HEK293 (cell line): ENCODE measurements at regions not wholly inside any gene's neighbourhood (a gene's known extent, or its start where the extent isn't known, plus 50 kb on each side); places are given as distances from the start of the nearest gene placed in this dataset.

Experiments
- CTCF ChIA-PET: fragments of 350-600 bp; formaldehyde crosslinking; extraction: SDS; loops from one replicate; lab custom pipeline; 2021; ENCODE audit warnings: antibody characterized with exemption; lab: Yijun Ruan, JAX
- POLR2A ChIA-PET: fragments of 300-600 bp; formaldehyde crosslinking; extraction: SDS; loops from one replicate; lab custom pipeline; 2020; ENCODE audit warnings: antibody characterized with exemption, inconsistent platforms; lab: Yijun Ruan, JAX
- H3K27ac ChIP-seq: fragments of 200-500 bp; sonication (Bioruptor generic); 2 replicates; pipeline ENCODE4 v1.5.1; 2014; ENCODE audit warnings: low read depth, low read length, control low read depth, inconsistent platforms; ENCODE audit errors: extremely low read depth
- H3K36me3 ChIP-seq, 2 experiments: fragments of 200-500 bp in 1 of 2; sonication (Bioruptor generic) in 1 of 2; 1 replicate in 1 of 2; 2 replicates in 1 of 2; pipeline ENCODE4 v1.5.1; 2014 to 2017; ENCODE audit warnings: inconsistent platforms in 2 of 2, low read length in 2 of 2; ENCODE audit not compliant: control insufficient read depth in 2 of 2, insufficient read depth in 1 of 2
- H3K4me1 ChIP-seq: fragments of 200-500 bp; sonication (Bioruptor generic); 2 replicates; pipeline ENCODE4 v1.5.1; 2014; ENCODE audit warnings: mild to moderate bottlenecking, low read length, inconsistent platforms; ENCODE audit not compliant: control insufficient read depth, insufficient read depth
- H3K4me3 ChIP-seq: 2 replicates; pipeline ENCODE4 v1.5.1; 2011; ENCODE audit warnings: low read depth, mild to moderate bottlenecking, control low read depth, low read length, moderate library complexity
- H3K9me3 ChIP-seq: fragments of 200-500 bp; sonication (Bioruptor generic); 2 replicates; pipeline ENCODE4 v1.5.1; 2014; ENCODE audit warnings: low read depth, low read length, inconsistent platforms; ENCODE audit not compliant: control insufficient read depth, insufficient read depth
- ATF2 ChIP-seq: fragments of 450-650 bp; formaldehyde crosslinking; IDR thresholded peaks from 2 replicates; pipeline ENCODE4 v1.5.1; 2016; ENCODE audit warnings: missing biosample characterization, missing genetic modification characterization, low read depth
- CTCF ChIP-seq: fragments of 450-650 bp; formaldehyde crosslinking; IDR thresholded peaks from 2 replicates; pipeline ENCODE4 v1.5.1; 2016; ENCODE audit warnings: missing biosample characterization, missing genetic modification characterization
- PRDM4 ChIP-seq: fragments of 450-650 bp; formaldehyde crosslinking; IDR thresholded peaks from 2 replicates; pipeline ENCODE4 v1.5.1; 2017; ENCODE audit warnings: missing biosample characterization, missing genetic modification characterization
- TSHZ1 ChIP-seq: fragments of 450-650 bp; formaldehyde crosslinking; IDR thresholded peaks from 2 replicates; pipeline ENCODE4 v1.5.1; 2016; ENCODE audit warnings: missing biosample characterization, missing genetic modification characterization, borderline replicate concordance
- ZBTB26 ChIP-seq: fragments of 450-650 bp; formaldehyde crosslinking; optimal IDR thresholded peaks from 2 replicates; pipeline ENCODE3; 2016; ENCODE audit warnings: missing biosample characterization, mild to moderate bottlenecking, missing genetic modification characterization
- ZBTB48 ChIP-seq: fragments of 450-650 bp; formaldehyde crosslinking; IDR thresholded peaks from 2 replicates; pipeline ENCODE4 v1.5.1; 2016; ENCODE audit warnings: missing biosample characterization, missing genetic modification characterization
- ZNF266 ChIP-seq: fragments of 450-650 bp; formaldehyde crosslinking; IDR thresholded peaks from 2 replicates; pipeline ENCODE4 v1.5.1; 2016; ENCODE audit warnings: missing biosample characterization, missing genetic modification characterization, low read depth
- ZNF366 ChIP-seq: fragments of 450-650 bp; formaldehyde crosslinking; conservative IDR thresholded peaks from 2 replicates; pipeline ENCODE4 v1.5.1; 2016; ENCODE audit warnings: missing biosample characterization, missing genetic modification characterization
- ZNF394 ChIP-seq: fragments of 450-650 bp; formaldehyde crosslinking; IDR thresholded peaks from 2 replicates; pipeline ENCODE4 v1.5.1; 2016; ENCODE audit warnings: missing biosample characterization, missing genetic modification characterization, mild to moderate bottlenecking, moderate library complexity, borderline replicate concordance
- ZNF398 ChIP-seq: fragments of 450-650 bp; formaldehyde crosslinking; IDR thresholded peaks from 2 replicates; pipeline ENCODE4 v1.5.1; 2017; ENCODE audit warnings: missing biosample characterization, missing genetic modification characterization
- ZNF433 ChIP-seq: fragments of 450-650 bp; formaldehyde crosslinking; IDR thresholded peaks from 2 replicates; pipeline ENCODE4 v1.5.1; 2016; ENCODE audit warnings: missing biosample characterization, missing genetic modification characterization, low read depth
- ZNF48 ChIP-seq: fragments of 450-650 bp; formaldehyde crosslinking; IDR thresholded peaks from 2 replicates; pipeline ENCODE4 v1.5.1; 2016; ENCODE audit warnings: missing biosample characterization, missing genetic modification characterization
- ZNF488 ChIP-seq: fragments of 450-650 bp; formaldehyde crosslinking; IDR thresholded peaks from 2 replicates; pipeline ENCODE4 v1.5.1; 2016; ENCODE audit warnings: missing biosample characterization, missing genetic modification characterization
- ZNF544 ChIP-seq: fragments of 450-650 bp; formaldehyde crosslinking; IDR thresholded peaks from 2 replicates; pipeline ENCODE4 v1.5.0; 2017; ENCODE audit warnings: missing biosample characterization, missing genetic modification characterization
- ZSCAN16 ChIP-seq: fragments of 450-650 bp; formaldehyde crosslinking; IDR thresholded peaks from 2 replicates; pipeline ENCODE4 v1.5.1; 2016; ENCODE audit warnings: missing biosample characterization, missing genetic modification characterization
- ZSCAN4 ChIP-seq: fragments of 450-650 bp; formaldehyde crosslinking; IDR thresholded peaks from 2 replicates; pipeline ENCODE4 v1.5.1; 2017; ENCODE audit warnings: missing biosample characterization, missing genetic modification characterization

- no peak for TF ChIP-seq ZNF48 (tag by site-specific recombination)
- no peak for TF ChIP-seq ZSCAN4
- TF ChIP-seq ZNF266 (tag by site-specific recombination), result no peak
- no peak for TF ChIP-seq TSHZ1 (tag by site-specific recombination)
- no peak for TF ChIP-seq ZNF488
- TF ChIP-seq ZNF366 (tag by site-specific recombination), result no peak
Measured at GRCh38 chr5:56564541-56565282, 250.6 kb upstream of the MAP3K1 start (continued).

GRCh38 chr5:56561455-56561854 is 253.9 kb upstream of the MAP3K1 start:
- H3K9me3 ChIP-seq, result no peaks in the 10 kb centered on the region
- no peaks in the 10 kb centered on the region for H3K36me3 ChIP-seq
- no peaks in the 10 kb centered on the region for H3K4me1 ChIP-seq
- ChIA-PET CTCF (interaction anchor here (1.1 kb wide), 1 partner anchor 195 kb away, joined by 3 read pairs; no protein-coding TSS in a partner anchor), POLR2A (no interaction called here)
- TF ChIP-seq CTCF (tag by site-specific recombination) (no peak), ZBTB48 (no peak)
- no peak overlapping the region for H3K27ac ChIP-seq
- no peak overlapping the region for H3K4me3 ChIP-seq

- no peak overlapping the region for H3K27ac ChIP-seq
- H3K36me3 ChIP-seq, result no peaks in the 10 kb centered on the region
- H3K9me3 ChIP-seq, result no peaks in the 10 kb centered on the region
- ChIA-PET POLR2A (no interaction called here), CTCF (interaction anchor here (0.6 to 1.1 kb wide), 2 partner anchors 235 to 280 kb away, joined by 4 to 5 read pairs; no protein-coding TSS in a partner anchor)
- no peaks in the 10 kb centered on the region for H3K4me1 ChIP-seq
- H3K4me3 ChIP-seq, result no peak overlapping the region
- no peak for TF ChIP-seq ZNF394 (tag by site-specific recombination)
- TF ChIP-seq ZBTB26 (tag by site-specific recombination), result no peak
- no peak for TF ChIP-seq ZNF398
- TF ChIP-seq ZNF544 (tag by site-specific recombination), result no peak
- TF ChIP-seq PRDM4 (tag by site-specific recombination), result no peak
- no peak for TF ChIP-seq ZNF433 (tag by site-specific recombination)
- no peak for TF ChIP-seq ATF2 (tag by site-specific recombination)
- no peak for TF ChIP-seq ZSCAN16
Measured at GRCh38 chr5:56558131-56558745, 257.1 kb upstream of the MAP3K1 start.
